ENCODE measurements at regions not wholly inside any gene's neighbourhood (a gene's known extent, or its start where the extent isn't known, plus 50 kb on each side); places are given as distances from the start of the nearest gene placed in this dataset.

DNA sequence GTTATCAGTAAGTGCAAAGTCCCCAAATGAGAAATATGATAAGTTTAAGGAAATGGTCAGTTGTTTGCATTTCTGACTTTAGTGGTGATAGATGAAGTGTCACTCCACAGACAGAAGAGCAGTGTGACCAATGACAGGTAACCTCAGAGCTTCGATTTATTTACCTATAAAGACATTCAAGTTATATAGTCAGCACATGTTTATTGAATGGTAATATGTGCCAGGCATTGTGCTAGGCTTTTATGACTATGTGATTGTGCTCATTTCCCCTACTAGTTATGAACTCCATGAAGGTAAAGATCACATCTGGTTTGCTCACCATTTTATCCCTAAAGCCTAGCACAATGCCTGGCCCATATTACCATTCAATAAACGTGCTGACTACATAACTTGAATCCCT lies 222.4 kb downstream of the HHIPL2 start:
- no peak for TF ChIP-seq SUZ12 (IDR thresholded peaks at IDR 0.05; ENCODE audit: extremely low read depth, insufficient read depth, insufficient read length)
- TF ChIP-seq ZNF274 (IDR thresholded peaks at IDR 0.05; ENCODE audit: low read depth, low read length), result no peak
- no peak for TF ChIP-seq YY1 (IDR thresholded peaks at IDR 0.05; ENCODE audit: insufficient read depth, insufficient read length)
- DNase-seq (ENCODE audit: low read depth, low spot score), result no peak
- H3K36me3 ChIP-seq (ENCODE audit: insufficient read depth, insufficient read length, low read length), result no peaks in the 10 kb centered on the region
- no peaks in the 10 kb centered on the region for H3K4me1 ChIP-seq (ENCODE audit: insufficient read depth, insufficient read length)
- H3K9me3 ChIP-seq (ENCODE audit: insufficient read depth, low read length), result peaks cover 4% of the 10 kb centered on the region; the same call in 1 of the 2 replicates
- no peak overlapping the region for H3K4me3 ChIP-seq (ENCODE audit: insufficient read length, low read depth)
- no peaks in the 10 kb centered on the region for H3K27me3 ChIP-seq (ENCODE audit: insufficient read depth, insufficient read length)
- no peak overlapping the region for H3K9ac ChIP-seq (ENCODE audit: insufficient read length, low read depth)

DNA sequence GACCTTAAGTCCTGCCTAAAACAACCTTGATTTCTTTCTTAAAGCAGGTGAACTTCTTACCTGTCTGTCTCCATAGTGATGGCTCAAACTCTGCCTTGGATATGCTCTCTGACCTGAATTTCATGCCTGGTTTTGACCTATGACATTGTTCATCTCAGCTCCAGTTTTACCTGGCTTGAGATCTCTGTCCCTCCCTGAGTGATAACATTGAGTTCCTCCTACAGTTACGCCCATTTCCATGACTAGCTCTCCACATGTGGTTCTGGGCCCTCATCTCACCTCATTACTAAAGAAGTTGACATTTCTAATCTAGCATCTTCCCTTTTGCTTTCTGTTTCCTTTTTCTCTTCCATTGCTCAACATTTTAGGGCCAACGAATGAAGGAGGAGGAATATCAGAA lies 233.1 kb downstream of the HHIPL2 start:
- H3K36me3 ChIP-seq (ENCODE audit: insufficient read depth, insufficient read length, low read length), result no peaks in the 10 kb centered on the region
- H3K9me3 ChIP-seq (ENCODE audit: insufficient read depth, low read length), result no peaks in the 10 kb centered on the region
- H3K27me3 ChIP-seq (ENCODE audit: insufficient read depth, insufficient read length), result no peaks in the 10 kb centered on the region
- no peaks in the 10 kb centered on the region for H3K4me1 ChIP-seq (ENCODE audit: insufficient read depth, insufficient read length)
- H3K4me3 ChIP-seq (ENCODE audit: insufficient read length, low read depth), result no peak overlapping the region
- TF ChIP-seq YY1 (IDR thresholded peaks at IDR 0.05; ENCODE audit: insufficient read depth, insufficient read length) (no peak), ZNF274 (IDR thresholded peaks at IDR 0.05; ENCODE audit: low read depth, low read length) (no peak), SUZ12 (IDR thresholded peaks at IDR 0.05; ENCODE audit: extremely low read depth, insufficient read depth, insufficient read length) (no peak)
- no peak for DNase-seq (ENCODE audit: low read depth, low spot score)
- no peak overlapping the region for H3K9ac ChIP-seq (ENCODE audit: insufficient read length, low read depth)

DNA sequence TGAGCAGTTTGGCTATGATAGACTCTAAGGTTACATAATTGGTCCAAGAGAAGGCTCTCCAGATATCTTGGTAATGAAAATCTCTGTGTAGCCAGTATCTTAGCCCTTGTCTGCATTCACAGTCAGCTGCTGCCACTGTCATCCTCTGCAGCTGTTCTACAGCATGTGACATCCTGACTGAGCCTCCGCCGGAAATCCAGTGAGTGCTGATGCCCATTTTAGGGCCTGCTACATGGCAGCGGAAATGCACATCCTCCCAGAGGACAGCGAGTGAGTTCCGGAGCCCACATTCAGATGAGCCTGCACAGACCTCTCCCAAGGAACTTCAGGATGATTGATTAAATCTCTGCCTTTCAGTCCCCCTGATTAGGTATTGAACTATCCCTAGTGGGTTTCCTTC lies 237.1 kb downstream of the HHIPL2 start:
- H3K27me3 ChIP-seq (ENCODE audit: insufficient read depth, insufficient read length), result no peaks in the 10 kb centered on the region
- DNase-seq (ENCODE audit: low read depth, low spot score), result no peak
- H3K9me3 ChIP-seq (ENCODE audit: insufficient read depth, low read length), result no peaks in the 10 kb centered on the region
- no peaks in the 10 kb centered on the region for H3K36me3 ChIP-seq (ENCODE audit: insufficient read depth, insufficient read length, low read length)
- H3K4me1 ChIP-seq (ENCODE audit: insufficient read depth, insufficient read length), result no peaks in the 10 kb centered on the region
- TF ChIP-seq ZNF274 (IDR thresholded peaks at IDR 0.05; ENCODE audit: low read depth, low read length) (no peak), SUZ12 (IDR thresholded peaks at IDR 0.05; ENCODE audit: extremely low read depth, insufficient read depth, insufficient read length) (no peak), YY1 (IDR thresholded peaks at IDR 0.05; ENCODE audit: insufficient read depth, insufficient read length) (no peak)
- no peak overlapping the region for H3K9ac ChIP-seq (ENCODE audit: insufficient read length, low read depth)
- no peak overlapping the region for H3K4me3 ChIP-seq (ENCODE audit: insufficient read length, low read depth)

DNA sequence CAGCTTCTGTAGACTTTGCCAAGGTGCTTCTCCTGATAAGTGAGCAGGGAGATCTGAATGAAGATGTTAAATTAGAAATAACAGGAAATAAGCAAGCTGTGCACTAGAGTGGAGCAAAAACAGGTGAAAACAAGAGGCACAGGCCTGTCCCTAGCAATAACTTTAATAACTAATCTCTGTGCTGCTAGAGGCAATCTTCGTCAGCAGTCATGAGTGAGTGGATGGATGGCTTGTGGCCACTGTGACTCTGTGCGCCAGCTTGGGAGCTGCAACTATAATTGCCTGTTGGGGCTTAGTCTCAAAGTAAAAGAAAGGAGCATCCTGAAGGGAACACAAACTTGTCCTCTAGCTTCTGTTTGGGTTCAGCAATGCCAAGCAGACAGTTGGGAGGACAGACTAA lies 240.3 kb downstream of the HHIPL2 start:
- Histone ChIP-seq H3K9me3 (ENCODE audit: insufficient read depth, low read length) (no peaks in the 10 kb centered on the region), H3K4me1 (ENCODE audit: insufficient read depth, insufficient read length) (no peaks in the 10 kb centered on the region), H3K4me3 (ENCODE audit: insufficient read length, low read depth) (no peak overlapping the region), H3K27me3 (ENCODE audit: insufficient read depth, insufficient read length) (no peaks in the 10 kb centered on the region), H3K36me3 (ENCODE audit: insufficient read depth, insufficient read length, low read length) (no peaks in the 10 kb centered on the region), H3K9ac (ENCODE audit: insufficient read length, low read depth) (no peak overlapping the region)
- TF ChIP-seq YY1 (IDR thresholded peaks at IDR 0.05; ENCODE audit: insufficient read depth, insufficient read length) (no peak), ZNF274 (IDR thresholded peaks at IDR 0.05; ENCODE audit: low read depth, low read length) (no peak), SUZ12 (IDR thresholded peaks at IDR 0.05; ENCODE audit: extremely low read depth, insufficient read depth, insufficient read length) (no peak)
- no peak for DNase-seq (ENCODE audit: low read depth, low spot score)

DNA sequence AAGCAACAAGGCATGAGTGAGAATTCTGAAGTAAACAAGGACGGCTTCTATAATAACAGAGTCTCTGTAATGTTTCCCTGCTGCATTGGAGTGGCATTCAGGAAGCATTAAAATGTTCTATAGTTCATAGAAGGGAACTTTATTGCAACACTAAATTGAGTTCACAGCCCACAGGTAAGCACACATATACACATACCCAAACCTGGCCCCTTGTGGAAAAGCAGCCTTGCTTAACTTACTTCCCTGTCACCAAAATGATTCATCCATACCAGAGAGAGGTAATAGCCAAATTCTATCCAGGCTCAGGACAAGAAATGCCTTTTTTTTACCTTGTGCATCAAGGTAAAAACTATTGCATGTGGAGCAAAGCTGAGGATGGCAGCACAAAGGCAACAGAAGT lies 241.4 kb downstream of the HHIPL2 start:
- TF ChIP-seq ZNF274 (IDR thresholded peaks at IDR 0.05; ENCODE audit: low read depth, low read length) (no peak), YY1 (IDR thresholded peaks at IDR 0.05; ENCODE audit: insufficient read depth, insufficient read length) (no peak), SUZ12 (IDR thresholded peaks at IDR 0.05; ENCODE audit: extremely low read depth, insufficient read depth, insufficient read length) (no peak)
- Histone ChIP-seq H3K9me3 (ENCODE audit: insufficient read depth, low read length) (no peaks in the 10 kb centered on the region), H3K9ac (ENCODE audit: insufficient read length, low read depth) (no peak overlapping the region), H3K4me1 (ENCODE audit: insufficient read depth, insufficient read length) (no peaks in the 10 kb centered on the region), H3K27me3 (ENCODE audit: insufficient read depth, insufficient read length) (no peaks in the 10 kb centered on the region), H3K36me3 (ENCODE audit: insufficient read depth, insufficient read length, low read length) (no peaks in the 10 kb centered on the region), H3K4me3 (ENCODE audit: insufficient read length, low read depth) (no peak overlapping the region)
- DNase-seq (ENCODE audit: low read depth, low spot score), result no peak

DNA sequence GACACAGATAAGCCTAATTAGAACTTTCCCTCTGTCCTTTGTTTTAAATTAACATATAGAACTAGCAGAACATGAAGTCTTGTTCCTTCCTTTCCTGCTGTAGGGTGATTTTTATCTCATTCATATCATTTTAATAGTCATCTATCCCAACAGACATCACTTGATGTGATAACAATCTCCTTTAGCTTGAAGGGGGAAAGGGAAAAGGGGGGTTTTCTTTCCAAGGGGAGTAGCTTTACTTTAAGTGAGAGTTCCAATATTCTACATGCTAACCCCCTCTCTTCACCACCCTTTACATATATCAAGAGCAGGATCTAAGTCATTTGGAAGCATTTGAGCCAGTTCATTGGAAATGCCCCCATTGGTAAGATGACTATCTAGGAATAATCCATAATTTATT lies 241.9 kb downstream of the HHIPL2 start:
- no peaks in the 10 kb centered on the region for H3K9me3 ChIP-seq (ENCODE audit: insufficient read depth, low read length)
- no peaks in the 10 kb centered on the region for H3K27me3 ChIP-seq (ENCODE audit: insufficient read depth, insufficient read length)
- TF ChIP-seq SUZ12 (IDR thresholded peaks at IDR 0.05; ENCODE audit: extremely low read depth, insufficient read depth, insufficient read length) (no peak), ZNF274 (IDR thresholded peaks at IDR 0.05; ENCODE audit: low read depth, low read length) (no peak), YY1 (IDR thresholded peaks at IDR 0.05; ENCODE audit: insufficient read depth, insufficient read length) (no peak)
- DNase-seq (ENCODE audit: low read depth, low spot score), result no peak
- H3K9ac ChIP-seq (ENCODE audit: insufficient read length, low read depth), result no peak overlapping the region
- H3K4me1 ChIP-seq (ENCODE audit: insufficient read depth, insufficient read length), result no peaks in the 10 kb centered on the region
- no peaks in the 10 kb centered on the region for H3K36me3 ChIP-seq (ENCODE audit: insufficient read depth, insufficient read length, low read length)
- H3K4me3 ChIP-seq (ENCODE audit: insufficient read length, low read depth), result no peak overlapping the region

DNA sequence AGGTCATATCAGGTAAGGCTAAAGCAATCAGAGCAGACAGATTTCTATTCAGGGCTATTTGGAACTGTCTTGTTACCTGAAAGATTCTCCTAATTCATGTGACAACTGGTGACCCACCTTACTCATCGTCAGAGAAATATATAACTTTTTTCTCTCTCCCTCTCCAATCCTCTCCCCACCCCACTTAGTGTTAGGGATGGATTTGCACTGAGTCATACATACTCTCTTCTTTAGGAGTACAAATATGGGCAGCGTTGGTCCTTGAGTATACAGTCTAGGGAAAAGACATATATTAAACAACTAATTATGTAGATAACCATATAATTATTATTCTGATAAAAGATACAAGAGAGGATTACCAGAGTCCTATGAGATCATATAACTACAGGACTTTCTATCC lies 246.3 kb downstream of the HHIPL2 start:
- Histone ChIP-seq H3K4me3 (ENCODE audit: insufficient read length, low read depth) (no peak overlapping the region), H3K36me3 (ENCODE audit: insufficient read depth, insufficient read length, low read length) (no peaks in the 10 kb centered on the region), H3K27me3 (ENCODE audit: insufficient read depth, insufficient read length) (no peaks in the 10 kb centered on the region), H3K9me3 (ENCODE audit: insufficient read depth, low read length) (no peaks in the 10 kb centered on the region; the same call in 1 of the 2 replicates), H3K4me1 (ENCODE audit: insufficient read depth, insufficient read length) (no peaks in the 10 kb centered on the region), H3K9ac (ENCODE audit: insufficient read length, low read depth) (no peak overlapping the region)
- DNase-seq (ENCODE audit: low read depth, low spot score), result no peak
- TF ChIP-seq ZNF274 (IDR thresholded peaks at IDR 0.05; ENCODE audit: low read depth, low read length) (no peak), YY1 (IDR thresholded peaks at IDR 0.05; ENCODE audit: insufficient read depth, insufficient read length) (no peak), SUZ12 (IDR thresholded peaks at IDR 0.05; ENCODE audit: extremely low read depth, insufficient read depth, insufficient read length) (no peak)

Data from NT2/D1 (cell line).